Hepatocyte (in vitro differentiated cells): ENCODE measurements at regions not wholly inside any gene's neighbourhood (a gene's known extent, or its start where the extent isn't known, plus 50 kb on each side); places are given as distances from the start of the nearest gene placed in this dataset.

ENCODE experiments used
- DNase-seq: peaks from one replicate; pipeline ENCODE4 v3.0.0-alpha.2; 2016; ENCODE audit warnings: low spot score
- H2AFZ ChIP-seq: fragments of 200-600 bp; sonication (generic); 2 replicates; pipeline ENCODE4 v1.6.0; 2016; ENCODE audit warnings: antibody characterized with exemption, mild to moderate bottlenecking
- H3K27ac ChIP-seq: fragments of 200-600 bp; sonication (generic); 2 replicates; pipeline ENCODE4 v1.5.1; 2016; ENCODE audit warnings: mild to moderate bottlenecking
- H3K27me3 ChIP-seq: fragments of 200-600 bp; sonication (generic); 2 replicates; pipeline ENCODE4 v1.6.1; 2016
- H3K36me3 ChIP-seq: fragments of 200-600 bp; sonication (generic); replicated peaks from 2 replicates; pipeline ENCODE4 v1.5.1; 2016; ENCODE audit warnings: low read depth; ENCODE audit not compliant: insufficient read depth
- H3K4me1 ChIP-seq: fragments of 200-600 bp; sonication (generic); 2 replicates; pipeline ENCODE4 v1.5.1; 2016; ENCODE audit warnings: mild to moderate bottlenecking, moderate library complexity; ENCODE audit not compliant: insufficient read depth
- H3K4me2 ChIP-seq: fragments of 200-600 bp; sonication (generic); 2 replicates; pipeline ENCODE4 v1.6.0; 2016
- H3K4me3 ChIP-seq: fragments of 200-600 bp; sonication (generic); 2 replicates; pipeline ENCODE4 v1.5.1; 2016; ENCODE audit warnings: mild to moderate bottlenecking
- H3K79me2 ChIP-seq: fragments of 200-600 bp; sonication (generic); 2 replicates; pipeline ENCODE4 v1.6.0; 2017; ENCODE audit warnings: mild to moderate bottlenecking
- H3K9me2 ChIP-seq: fragments of 200-600 bp; sonication (generic); replicated peaks from 2 replicates; pipeline ENCODE4 v1.6.0; 2017; ENCODE audit warnings: mild to moderate bottlenecking; ENCODE audit not compliant: insufficient read depth
- H3K9me3 ChIP-seq: fragments of 200-600 bp; sonication (generic); 2 replicates; pipeline ENCODE4 v1.5.1; 2016; ENCODE audit warnings: low read depth, mild to moderate bottlenecking
- H4K20me1 ChIP-seq: fragments of 200-600 bp; sonication (generic); 2 replicates; pipeline ENCODE4 v1.6.0; 2016; ENCODE audit warnings: mild to moderate bottlenecking; ENCODE audit not compliant: insufficient read depth, poor library complexity, severe bottlenecking
- CTCF ChIP-seq: fragments of 200-600 bp; sonication (generic); IDR thresholded peaks from 2 replicates; pipeline ENCODE4 v1.5.1; 2016; ENCODE audit warnings: antibody characterized with exemption, mild to moderate bottlenecking; ENCODE audit not compliant: poor library complexity
- EZH2 ChIP-seq: fragments of 200-600 bp; sonication (generic); IDR thresholded peaks from 2 replicates; pipeline ENCODE4 v1.6.1; 2016; ENCODE audit warnings: antibody characterized with exemption, mild to moderate bottlenecking, borderline replicate concordance
- EZH2phosphoT487 ChIP-seq: fragments of 200-600 bp; sonication (generic); IDR thresholded peaks from one replicate; pipeline ENCODE4 v1.6.1; 2018; ENCODE audit warnings: antibody characterized with exemption, mild to moderate bottlenecking, low read depth, moderate library complexity; ENCODE audit not compliant: unreplicated experiment, severe bottlenecking
- WGBS: methylation state at CpG from one replicate; pipeline ENCODE4 v1.1.6; 2016; ENCODE audit warnings: low lambda C conversion rate; ENCODE audit errors: missing lambda C conversion rate; 5-methylcytosine and 5-hydroxymethylcytosine counted together

GRCh38 chr4:28675582-28675981 is 1814.9 kb downstream of the STIM2 start:
- Histone ChIP-seq H2AFZ (no peak overlapping the region), H3K9me2 (no peaks in the 10 kb centered on the region), H3K36me3 (no peaks in the 10 kb centered on the region), H3K4me3 (no peak overlapping the region), H3K27me3 (no peaks in the 10 kb centered on the region), H4K20me1 (no peaks in the 10 kb centered on the region), H3K79me2 (no peaks in the 10 kb centered on the region), H3K9me3 (no peaks in the 10 kb centered on the region), H3K4me2 (no peak overlapping the region), H3K4me1 (no peaks in the 10 kb centered on the region), H3K27ac (no peak overlapping the region)
- TF ChIP-seq EZH2phosphoT487: no peak
- DNase-seq: no peak

GRCh38 chr4:28677808-28678207 is 1817.2 kb downstream of the STIM2 start:
- Histone ChIP-seq H3K9me3 (no peaks in the 10 kb centered on the region), H3K27ac (no peak overlapping the region), H3K79me2 (no peaks in the 10 kb centered on the region), H3K4me3 (no peak overlapping the region), H3K4me1 (no peaks in the 10 kb centered on the region), H4K20me1 (no peaks in the 10 kb centered on the region), H3K9me2 (no peaks in the 10 kb centered on the region), H3K4me2 (no peak overlapping the region), H3K27me3 (no peaks in the 10 kb centered on the region), H3K36me3 (no peaks in the 10 kb centered on the region), H2AFZ (no peak overlapping the region)
- no peak for TF ChIP-seq CTCF
- TF ChIP-seq EZH2: no peak
- TF ChIP-seq EZH2phosphoT487: no peak
- DNase-seq: no peak

DNA sequence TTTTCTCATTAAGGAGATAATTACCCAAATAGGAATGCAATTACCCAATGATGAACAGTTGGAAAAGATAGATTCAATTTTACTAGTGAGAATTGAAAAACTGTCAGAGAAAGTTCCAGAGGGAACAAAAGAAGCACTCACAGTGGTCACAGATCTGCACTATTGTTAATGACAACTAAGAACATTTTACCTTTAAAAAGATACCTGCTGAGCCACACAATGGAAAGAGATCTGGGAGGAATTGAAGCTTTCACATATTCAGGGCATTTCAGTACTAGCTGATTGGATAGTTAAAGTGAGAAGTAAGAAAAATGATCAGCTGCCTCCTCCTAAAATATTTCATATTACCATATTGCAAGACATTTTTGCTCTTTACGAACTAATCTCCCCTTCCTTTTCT is 1822.2 kb downstream of the STIM2 start:
- no peaks in the 10 kb centered on the region for H3K9me3 ChIP-seq
- H4K20me1 ChIP-seq: no peaks in the 10 kb centered on the region
- no peaks in the 10 kb centered on the region for H3K79me2 ChIP-seq
- WGBS: 97% methylated on average over 1 of the region's 1 CpG
- TF ChIP-seq EZH2 (no peak), EZH2phosphoT487 (no peak), CTCF (no peak)
- no peak for DNase-seq
- no peak overlapping the region for H3K4me2 ChIP-seq
- no peaks in the 10 kb centered on the region for H3K9me2 ChIP-seq
- H3K36me3 ChIP-seq: no peaks in the 10 kb centered on the region
- H2AFZ ChIP-seq: no peak overlapping the region
- H3K4me1 ChIP-seq: no peaks in the 10 kb centered on the region
- no peaks in the 10 kb centered on the region for H3K27me3 ChIP-seq
- H3K4me3 ChIP-seq: no peak overlapping the region
- H3K27ac ChIP-seq: no peak overlapping the region

DNA sequence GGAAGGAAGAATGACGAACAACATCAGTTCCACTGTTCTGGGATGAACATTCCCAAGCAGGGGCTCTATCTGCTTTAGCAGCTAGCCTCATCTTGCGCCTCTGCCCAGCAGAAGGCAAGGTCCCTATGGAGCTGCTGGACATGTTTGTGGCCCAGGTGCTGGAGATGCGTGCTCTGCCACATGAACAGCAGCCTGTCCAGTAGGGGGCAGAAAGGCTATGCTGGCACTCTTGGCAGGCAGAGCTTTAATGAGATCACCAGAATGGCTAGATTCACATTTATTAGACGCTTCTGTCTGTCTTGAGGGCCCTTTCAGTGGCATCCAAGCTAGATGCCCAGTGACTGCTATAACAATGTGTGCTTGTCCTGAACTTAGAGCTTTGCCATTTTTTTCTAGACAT is 1826.0 kb downstream of the STIM2 start:
- TF ChIP-seq EZH2phosphoT487: no peak
- TF ChIP-seq CTCF: peak; percentile 43
- no peaks in the 10 kb centered on the region for H3K79me2 ChIP-seq
- H3K9me3 ChIP-seq: no peaks in the 10 kb centered on the region
- H4K20me1 ChIP-seq: no peaks in the 10 kb centered on the region
- no peaks in the 10 kb centered on the region for H3K9me2 ChIP-seq
- H3K36me3 ChIP-seq: no peaks in the 10 kb centered on the region
- no peak overlapping the region for H3K4me3 ChIP-seq
- H3K4me1 ChIP-seq: no peaks in the 10 kb centered on the region
- WGBS: 61% methylated on average over 4 of the region's 4 CpGs
- no peak overlapping the region for H3K27ac ChIP-seq
- H2AFZ ChIP-seq: no peak overlapping the region
- H3K4me2 ChIP-seq: no peak overlapping the region
- H3K27me3 ChIP-seq: no peaks in the 10 kb centered on the region
- DNase-seq: peak; percentile 60
